ENCODE measurements at regions not wholly inside any gene's neighbourhood (a gene's known extent, or its start where the extent isn't known, plus 50 kb on each side); places are given as distances from the start of the nearest gene placed in this dataset.

GRCh38 chr10:28095791-28096378 lies 97.0 kb upstream of the ODAD2 start:
- Histone ChIP-seq H3K27ac (no peak overlapping the region), H3K9me3 (no peaks in the 10 kb centered on the region), H3K4me3 (no peak overlapping the region), H3K36me3 (no peaks in the 10 kb centered on the region), H3K27me3 (no peaks in the 10 kb centered on the region), H3K4me1 (no peaks in the 10 kb centered on the region)
- DNase-seq (no peak), ATAC-seq (no peak)
- in situ Hi-C loops (cut with MboI; ENCODE audit: low sequenced_read_pairs in 4 of 4) = no loop called here
- TF ChIP-seq POLR2A (IDR thresholded peaks at IDR 0.05) = no peak
- no peak for TF ChIP-seq CTCF (IDR thresholded peaks at IDR 0.05 in 4 of 5, conservative IDR thresholded peaks at IDR 0.05 in 1 of 5)
- intact Hi-C loops (cut with DNase I; ENCODE audit: low total_unique reads) = no loop called here

- Histone ChIP-seq H3K36me3 (no peaks in the 10 kb centered on the region), H3K4me1 (no peaks in the 10 kb centered on the region), H3K4me3 (no peak overlapping the region), H3K9me3 (no peaks in the 10 kb centered on the region), H3K27me3 (no peaks in the 10 kb centered on the region), H3K27ac (no peak overlapping the region)
- ATAC-seq (no peak), DNase-seq (no peak)
- in situ Hi-C loops (cut with MboI; ENCODE audit: low sequenced_read_pairs in 4 of 4) = no loop called here
- intact Hi-C loops (cut with DNase I; ENCODE audit: low total_unique reads) = no loop called here
- no peak for TF ChIP-seq POLR2A (IDR thresholded peaks at IDR 0.05)
- TF ChIP-seq CTCF (IDR thresholded peaks at IDR 0.05 in 4 of 5, conservative IDR thresholded peaks at IDR 0.05 in 1 of 5) = no peak
Observed at GRCh38 chr10:28094121-28094520, 95.2 kb upstream of the ODAD2 start.

GRCh38 chr10:28091913-28092312 lies 93.0 kb upstream of the ODAD2 start:
- Histone ChIP-seq H3K4me3 (no peak overlapping the region), H3K36me3 (no peaks in the 10 kb centered on the region), H3K27me3 (no peaks in the 10 kb centered on the region), H3K9me3 (no peaks in the 10 kb centered on the region), H3K27ac (no peak overlapping the region), H3K4me1 (no peaks in the 10 kb centered on the region)
- DNase-seq (no peak), ATAC-seq (no peak)
- intact Hi-C loops (cut with DNase I; ENCODE audit: low total_unique reads) (no loop called here), in situ Hi-C loops (cut with MboI; ENCODE audit: low sequenced_read_pairs in 4 of 4) (no loop called here)
- TF ChIP-seq CTCF (IDR thresholded peaks at IDR 0.05 in 4 of 5, conservative IDR thresholded peaks at IDR 0.05 in 1 of 5) (no peak), POLR2A (IDR thresholded peaks at IDR 0.05) (no peak)

GRCh38 chr10:28090506-28090905 lies 91.6 kb upstream of the ODAD2 start:
- in situ Hi-C loops (cut with MboI; ENCODE audit: low sequenced_read_pairs in 4 of 4) (no loop called here), intact Hi-C loops (cut with DNase I; ENCODE audit: low total_unique reads) (no loop called here)
- DNase-seq = no peak
- H3K27me3 ChIP-seq = no peaks in the 10 kb centered on the region
- H3K27ac ChIP-seq = no peak overlapping the region
- no peaks in the 10 kb centered on the region for H3K36me3 ChIP-seq
- TF ChIP-seq POLR2A (IDR thresholded peaks at IDR 0.05) (no peak), CTCF (IDR thresholded peaks at IDR 0.05 in 4 of 5, conservative IDR thresholded peaks at IDR 0.05 in 1 of 5) (no peak)
- no peaks in the 10 kb centered on the region for H3K4me1 ChIP-seq
- ATAC-seq = no peak
- no peak overlapping the region for H3K4me3 ChIP-seq
- no peaks in the 10 kb centered on the region for H3K9me3 ChIP-seq

GRCh38 chr10:28089467-28089866 lies 90.6 kb upstream of the ODAD2 start:
- H3K27me3 ChIP-seq = no peaks in the 10 kb centered on the region
- TF ChIP-seq POLR2A (IDR thresholded peaks at IDR 0.05) (no peak), CTCF (IDR thresholded peaks at IDR 0.05 in 4 of 5, conservative IDR thresholded peaks at IDR 0.05 in 1 of 5) (no peak)
- no peak overlapping the region for H3K4me3 ChIP-seq
- no peaks in the 10 kb centered on the region for H3K4me1 ChIP-seq
- intact Hi-C loops (cut with DNase I; ENCODE audit: low total_unique reads) (no loop called here), in situ Hi-C loops (cut with MboI; ENCODE audit: low sequenced_read_pairs in 4 of 4) (no loop called here)
- no peak overlapping the region for H3K27ac ChIP-seq
- no peak for DNase-seq
- no peaks in the 10 kb centered on the region for H3K36me3 ChIP-seq
- no peaks in the 10 kb centered on the region for H3K9me3 ChIP-seq
- ATAC-seq = no peak
